ENCODE measurements at regions not wholly inside any gene's neighbourhood (a gene's known extent, or its start where the extent isn't known, plus 50 kb on each side); places are given as distances from the start of the nearest gene placed in this dataset.

DNA sequence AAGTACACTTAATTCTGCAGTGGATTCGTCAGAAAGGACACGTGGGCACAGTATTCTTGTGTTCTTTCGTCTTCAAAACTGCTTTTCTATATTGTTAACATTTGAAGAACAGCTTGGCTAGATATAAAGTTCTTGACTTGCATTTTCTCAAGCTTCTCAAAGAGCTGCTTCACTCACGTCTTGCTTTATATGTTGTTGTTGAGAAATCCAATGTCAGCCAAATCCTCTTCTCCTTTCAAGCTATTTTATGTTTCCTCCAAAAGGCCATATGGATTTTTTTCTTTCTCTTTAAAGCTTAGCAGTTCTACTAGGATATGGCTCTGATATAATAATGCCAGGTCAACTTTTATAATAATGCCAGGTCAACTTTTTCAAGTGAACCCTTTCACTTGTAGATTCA is 65.5 kb upstream of the CYP1B1 start:
- Histone ChIP-seq H4K20me1 (ENCODE audit: control insufficient read depth, insufficient read depth, insufficient read length) (no peaks in the 10 kb centered on the region), H2BK15ac (ENCODE audit: low read depth, low read length) (no peak overlapping the region), H3K4ac (ENCODE audit: low read depth, low read length) (no peak overlapping the region), H3K9me3 (ENCODE audit: control insufficient read depth, low read depth, low read length) (no peaks in the 10 kb centered on the region), H2BK120ac (ENCODE audit: low read depth, low read length, poor library complexity, severe bottlenecking) (no peak overlapping the region), H3K79me1 (ENCODE audit: insufficient read depth, low read depth, low read length, poor library complexity, severe bottlenecking) (no peaks in the 10 kb centered on the region), H3K9ac (ENCODE audit: extremely low read depth, insufficient read length, low read length) (no peak overlapping the region), H3T11ph (ENCODE audit: low read length) (no peak overlapping the region), H3K18ac (ENCODE audit: insufficient read length, low read depth, low read length) (no peak overlapping the region), H3K56ac (ENCODE audit: insufficient read length, low read depth, low read length) (no peak overlapping the region), H2BK12ac (ENCODE audit: insufficient read length, low read depth, low read length) (no peak overlapping the region), H2BK5ac (ENCODE audit: insufficient read length, low read length) (no peak overlapping the region), H3K4me2 (ENCODE audit: insufficient read depth, insufficient read length, low read length) (no peak overlapping the region), H3K23ac (ENCODE audit: insufficient read length, low read depth, low read length) (no peak overlapping the region), H2AK5ac (ENCODE audit: insufficient read length, low read length) (no peak overlapping the region), H3K27me3 (ENCODE audit: insufficient read depth, low read length) (no peaks in the 10 kb centered on the region), H4K5ac (ENCODE audit: insufficient read length, low read depth, low read length) (no peak overlapping the region), H4K8ac (replicated peaks; ENCODE audit: insufficient read length, low read depth, low read length) (no peak overlapping the region), H2AFZ (ENCODE audit: low read length) (no peak overlapping the region), H2BK20ac (ENCODE audit: low read depth, low read length, poor library complexity, severe bottlenecking) (no peak overlapping the region), H3K23me2 (ENCODE audit: insufficient read length, low read depth, low read length, poor library complexity, severe bottlenecking) (no peaks in the 10 kb centered on the region), H3K14ac (ENCODE audit: insufficient read depth, low read length) (no peak overlapping the region), H3K4me1 (ENCODE audit: insufficient read depth, low read length) (peaks cover 4% of the 10 kb centered on the region; the same call in 1 of the 2 replicates), H3K27ac (ENCODE audit: insufficient read length, low read depth, low read length) (no peak overlapping the region), H4K91ac (ENCODE audit: insufficient read length, low read depth, low read length) (no peak overlapping the region), H3K79me2 (ENCODE audit: insufficient read depth, low read length) (no peaks in the 10 kb centered on the region)
- Mint-ChIP-seq H3K4me1 (peaks cover under 1 to 5% of the 10 kb centered on the region in 2 experiments; a peak in 3 of 4 replicates), H3K36me3 (ENCODE audit: insufficient read depth in 1 of 3, low read depth in 3 of 3) (peaks cover 9 to 19% (median 15%) of the 10 kb centered on the region in 3 experiments; a peak in 6 of 7 replicates), H3K9me3 (peaks cover 22 to 27% of the 10 kb centered on the region in 2 experiments), H3K4me3 (no peak overlapping the region), H3K27me3 (ENCODE audit: low read depth) (peaks cover 4% of the 10 kb centered on the region), H3K27ac (no peak overlapping the region)
- no peak for TF ChIP-seq CTCF (conservative IDR thresholded peaks at IDR 0.05)
- WGBS (ENCODE audit: extremely low coverage, insufficient read length, low lambda C conversion rate), result no CpG with 5 or more reads among the region's 4 CpGs
- no peak for DNase-seq
